SJSA1 (cell line): ENCODE measurements at regions not wholly inside any gene's neighbourhood (a gene's known extent, or its start where the extent isn't known, plus 50 kb on each side); places are given as distances from the start of the nearest gene placed in this dataset.

ENCODE experiments used
- DNase-seq, 2 experiments: peaks; one replicate each; pipeline ENCODE4 v3.0.0-alpha.2; 2015 to 2020; ENCODE audit warnings: low spot score in 2 of 2, low read depth in 1 of 2
- H3K27ac ChIP-seq: fragments of 250-450 bp; sonication (Bioruptor Pico); 2 replicates; pipeline ENCODE4 v1.5.1; 2020; ENCODE audit warnings: mild to moderate bottlenecking, moderate library complexity
- H3K27me3 ChIP-seq: fragments of 250-450 bp; sonication (Bioruptor Pico); replicated peaks from 2 replicates; pipeline ENCODE4 v1.5.1; 2020; ENCODE audit warnings: mild to moderate bottlenecking, moderate library complexity
- H3K36me3 ChIP-seq: fragments of 250-450 bp; sonication (Bioruptor Pico); 2 replicates; pipeline ENCODE4 v1.5.1; 2020; ENCODE audit warnings: mild to moderate bottlenecking
- H3K4me1 ChIP-seq: fragments of 250-450 bp; sonication (Bioruptor Pico); replicated peaks from 2 replicates; pipeline ENCODE4 v1.6.1; 2021; ENCODE audit warnings: mild to moderate bottlenecking
- H3K4me3 ChIP-seq: fragments of 250-450 bp; sonication (Bioruptor Pico); 2 replicates; pipeline ENCODE4 v1.5.1; 2020; ENCODE audit warnings: mild to moderate bottlenecking
- H3K9me3 ChIP-seq: fragments of 250-450 bp; sonication (Bioruptor Pico); replicated peaks from 2 replicates; pipeline ENCODE4 v1.5.1; 2020; ENCODE audit warnings: mild to moderate bottlenecking

DNA sequence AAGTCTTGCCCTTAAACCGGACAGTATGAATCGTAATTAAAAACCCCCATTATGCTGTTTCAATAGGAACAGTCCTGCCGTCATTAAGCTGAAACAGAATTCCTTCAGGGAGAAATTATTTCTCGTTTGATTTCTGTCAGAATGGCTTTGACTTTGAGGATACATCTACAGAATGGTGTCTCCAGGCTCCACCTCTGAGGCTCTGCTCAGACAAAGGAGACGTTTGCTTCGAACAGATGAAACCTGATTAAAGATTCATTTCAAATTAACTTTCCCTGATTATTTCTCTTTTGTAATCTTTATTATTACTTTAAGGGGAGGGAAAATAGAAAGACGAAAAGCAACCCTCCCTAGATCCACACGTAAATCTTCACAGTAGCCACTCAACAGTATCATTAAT lies 106.9 kb downstream of the TMEM114 start:
- no peaks in the 10 kb centered on the region for H3K4me1 ChIP-seq
- no peaks in the 10 kb centered on the region for H3K9me3 ChIP-seq
- no peak overlapping the region for H3K27ac ChIP-seq
- DNase-seq = no peak
- no peaks in the 10 kb centered on the region for H3K36me3 ChIP-seq
- H3K4me3 ChIP-seq = no peak overlapping the region
- H3K27me3 ChIP-seq = no peaks in the 10 kb centered on the region

DNA sequence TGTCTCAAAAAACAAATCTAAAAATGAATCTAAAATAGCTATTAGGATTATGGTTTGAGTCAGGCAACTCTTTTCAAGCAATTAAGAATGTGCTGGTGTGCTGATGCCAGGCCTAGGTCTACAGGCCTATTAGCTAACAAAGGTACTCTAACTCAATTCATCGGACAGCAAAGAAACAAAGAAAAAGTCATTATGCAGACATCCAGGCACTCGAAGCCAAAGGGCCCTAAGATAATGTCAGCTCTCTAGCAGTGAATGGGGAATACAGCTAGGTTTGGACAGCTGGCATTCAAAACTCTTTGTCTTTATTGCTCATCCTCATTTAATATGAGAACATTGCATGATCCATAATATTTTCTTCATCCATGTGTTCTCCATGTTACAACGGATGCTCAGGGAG lies 108.5 kb downstream of the TMEM114 start:
- DNase-seq = no peak
- no peaks in the 10 kb centered on the region for H3K36me3 ChIP-seq
- H3K9me3 ChIP-seq = no peaks in the 10 kb centered on the region
- H3K27me3 ChIP-seq = no peaks in the 10 kb centered on the region
- H3K4me3 ChIP-seq = no peak overlapping the region
- H3K27ac ChIP-seq = no peak overlapping the region
- no peaks in the 10 kb centered on the region for H3K4me1 ChIP-seq

DNA sequence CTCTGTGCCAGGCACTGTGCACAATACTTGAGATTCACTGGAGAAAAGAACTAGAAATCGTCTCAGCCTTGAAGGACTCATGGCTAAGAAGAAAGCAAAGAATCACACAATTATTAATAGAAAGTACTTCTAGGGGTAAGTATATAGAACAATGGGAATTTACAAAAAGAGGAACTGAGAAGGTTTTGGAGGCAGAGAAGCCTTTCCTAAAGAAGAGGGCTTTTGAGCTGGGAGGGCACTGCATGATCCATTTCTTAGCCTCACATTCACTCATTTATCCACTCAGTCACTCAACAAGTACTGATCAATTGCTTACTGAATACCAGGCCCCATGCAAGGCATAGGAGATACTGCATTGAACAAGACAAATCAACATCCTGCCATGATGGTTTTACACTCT lies 113.5 kb downstream of the TMEM114 start:
- Histone ChIP-seq H3K27me3 (no peaks in the 10 kb centered on the region), H3K9me3 (no peaks in the 10 kb centered on the region), H3K36me3 (no peaks in the 10 kb centered on the region), H3K4me3 (no peak overlapping the region), H3K27ac (no peak overlapping the region), H3K4me1 (no peaks in the 10 kb centered on the region)
- DNase-seq = no peak

DNA sequence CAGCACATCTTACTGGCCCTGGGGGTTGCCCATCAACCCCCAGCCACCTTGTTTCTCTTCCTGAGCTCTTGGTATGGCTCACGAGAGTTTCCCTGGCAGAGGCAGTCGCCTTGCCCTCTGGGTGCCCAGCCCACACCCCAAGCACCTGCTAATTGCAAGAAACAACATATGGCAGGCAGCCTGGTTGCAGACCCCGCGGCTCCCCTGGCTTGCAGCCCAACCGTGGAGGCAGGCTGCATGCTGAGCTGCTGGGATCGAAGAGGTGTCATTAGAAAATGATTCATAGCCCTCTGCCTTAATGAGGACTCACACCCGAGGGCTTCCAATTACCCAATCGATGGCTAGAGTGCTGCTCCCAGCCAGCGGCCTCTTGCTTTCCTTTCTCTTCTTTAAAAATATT lies 115.7 kb downstream of the TMEM114 start:
- DNase-seq = no peak
- H3K36me3 ChIP-seq = no peaks in the 10 kb centered on the region
- no peaks in the 10 kb centered on the region for H3K4me1 ChIP-seq
- H3K27ac ChIP-seq = no peak overlapping the region
- H3K4me3 ChIP-seq = no peak overlapping the region
- no peaks in the 10 kb centered on the region for H3K9me3 ChIP-seq
- no peaks in the 10 kb centered on the region for H3K27me3 ChIP-seq

DNA sequence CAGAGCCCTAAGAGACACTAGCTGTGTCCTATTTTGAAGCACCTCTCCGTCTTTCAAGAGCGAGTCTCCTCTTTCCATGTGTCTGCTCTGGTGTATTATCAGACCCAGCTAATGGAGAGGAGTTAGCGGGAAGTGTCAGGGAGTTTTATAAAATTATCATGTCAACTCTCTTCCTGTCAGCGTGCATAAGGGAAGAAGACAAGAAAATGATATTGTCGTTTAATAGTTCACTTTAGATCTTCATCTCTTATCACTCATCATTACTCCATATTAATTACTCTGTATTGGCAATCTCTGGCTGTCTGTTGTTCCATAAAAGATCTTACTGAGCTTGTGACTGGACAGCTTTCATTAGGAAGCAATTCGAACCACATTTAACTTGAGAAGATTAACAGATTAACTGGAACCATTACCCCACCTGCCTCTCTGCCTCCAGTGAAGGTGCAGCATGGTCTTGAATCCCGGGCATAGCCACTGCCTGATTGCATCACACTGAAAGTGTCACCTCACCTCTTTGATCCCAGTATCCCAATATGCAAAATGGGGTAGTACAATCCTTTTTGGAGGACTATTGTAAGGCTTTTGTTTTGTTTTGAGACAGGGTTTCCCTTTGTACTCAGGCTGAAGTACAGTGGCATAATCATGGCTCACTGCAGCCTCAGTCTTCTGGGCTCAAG lies 121.1 kb downstream of the TMEM114 start:
- Histone ChIP-seq H3K27ac (no peak overlapping the region), H3K4me1 (no peaks in the 10 kb centered on the region), H3K36me3 (no peaks in the 10 kb centered on the region), H3K4me3 (no peak overlapping the region), H3K9me3 (no peaks in the 10 kb centered on the region), H3K27me3 (no peaks in the 10 kb centered on the region)
- no peak for DNase-seq

DNA sequence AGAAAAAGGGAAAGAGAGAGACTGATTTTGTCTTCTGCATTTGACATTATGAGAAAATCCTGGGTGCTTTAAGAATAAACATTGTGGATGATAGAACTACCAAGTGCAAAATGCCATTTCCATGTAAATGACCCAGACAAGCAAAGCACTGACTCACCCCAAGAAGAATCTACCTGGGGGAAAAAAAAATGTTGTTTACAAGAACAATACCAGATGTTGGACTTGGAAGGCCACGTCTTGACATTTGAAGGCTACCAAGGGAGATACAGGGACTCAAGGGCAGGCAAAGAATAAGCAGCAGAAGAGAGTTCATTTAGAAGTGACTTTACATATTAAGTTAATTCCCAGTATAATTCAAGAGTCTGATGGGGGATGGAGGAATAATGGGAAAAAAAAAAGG lies 125.3 kb downstream of the TMEM114 start:
- no peak overlapping the region for H3K27ac ChIP-seq
- no peak for DNase-seq
- no peaks in the 10 kb centered on the region for H3K27me3 ChIP-seq
- no peaks in the 10 kb centered on the region for H3K4me1 ChIP-seq
- H3K4me3 ChIP-seq = no peak overlapping the region
- H3K36me3 ChIP-seq = no peaks in the 10 kb centered on the region
- H3K9me3 ChIP-seq = no peaks in the 10 kb centered on the region

DNA sequence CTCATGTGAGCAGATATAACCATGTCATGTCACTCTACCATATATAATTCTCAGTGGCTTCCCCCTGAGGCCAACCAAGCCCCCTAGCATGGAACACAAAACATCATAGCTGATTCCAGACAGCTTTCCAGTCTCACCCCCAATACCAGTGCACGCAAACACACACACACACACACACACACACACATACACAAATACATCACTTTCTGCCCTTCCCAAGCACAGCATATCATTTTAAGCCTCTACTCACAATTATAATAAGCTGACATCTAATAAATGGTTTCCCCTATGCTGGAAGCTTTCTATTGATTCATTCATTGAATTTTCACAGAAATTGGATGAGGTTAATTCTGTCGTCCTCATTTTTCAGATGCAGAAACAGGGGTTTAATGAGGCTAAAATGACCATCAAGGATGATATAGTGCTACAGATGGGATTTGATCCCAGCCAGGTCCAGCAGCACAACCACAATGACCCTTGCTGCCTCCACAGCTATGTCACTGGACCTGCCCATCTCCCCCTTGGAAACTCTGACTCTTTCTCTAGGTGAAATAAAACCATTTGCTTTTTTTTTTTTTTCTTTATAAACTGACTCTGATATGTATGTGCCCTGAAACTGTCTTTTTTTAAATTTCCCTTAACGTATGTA lies 131.1 kb downstream of the TMEM114 start:
- Histone ChIP-seq H3K9me3 (no peaks in the 10 kb centered on the region), H3K36me3 (no peaks in the 10 kb centered on the region), H3K27me3 (no peaks in the 10 kb centered on the region), H3K4me1 (no peaks in the 10 kb centered on the region), H3K4me3 (no peak overlapping the region), H3K27ac (no peak overlapping the region)
- no peak for DNase-seq

DNA sequence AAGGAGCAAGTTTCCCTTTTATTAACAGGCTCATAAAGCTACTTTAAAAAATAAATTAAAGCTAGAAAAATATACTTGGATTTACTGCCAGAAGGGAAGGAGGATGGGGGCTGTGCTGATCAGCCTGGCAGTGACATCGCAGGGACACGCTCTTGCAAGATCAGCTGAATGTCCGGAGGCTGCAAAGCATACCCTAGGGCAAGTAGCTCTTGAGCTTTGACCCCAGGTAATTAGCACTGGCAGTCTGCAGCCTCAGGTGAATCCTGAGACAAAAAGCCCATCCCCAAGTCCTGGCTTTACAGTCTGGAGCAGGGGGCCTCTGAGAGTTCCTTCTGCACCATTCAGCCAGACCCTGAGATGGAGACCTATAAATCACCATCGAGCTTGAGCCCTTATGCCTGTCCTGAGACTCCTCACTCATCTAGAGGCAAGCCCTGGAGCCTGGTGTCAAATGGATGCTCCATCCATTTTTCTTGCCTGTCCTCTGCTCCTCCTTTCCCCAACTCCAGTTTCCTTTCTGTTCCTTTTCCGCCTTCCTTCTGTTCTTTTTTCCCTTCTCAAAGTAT lies 131.7 kb downstream of the TMEM114 start:
- H3K27ac ChIP-seq = no peak overlapping the region
- no peaks in the 10 kb centered on the region for H3K9me3 ChIP-seq
- H3K36me3 ChIP-seq = no peaks in the 10 kb centered on the region
- H3K4me3 ChIP-seq = no peak overlapping the region
- H3K4me1 ChIP-seq = no peaks in the 10 kb centered on the region
- no peak for DNase-seq
- no peaks in the 10 kb centered on the region for H3K27me3 ChIP-seq

DNA sequence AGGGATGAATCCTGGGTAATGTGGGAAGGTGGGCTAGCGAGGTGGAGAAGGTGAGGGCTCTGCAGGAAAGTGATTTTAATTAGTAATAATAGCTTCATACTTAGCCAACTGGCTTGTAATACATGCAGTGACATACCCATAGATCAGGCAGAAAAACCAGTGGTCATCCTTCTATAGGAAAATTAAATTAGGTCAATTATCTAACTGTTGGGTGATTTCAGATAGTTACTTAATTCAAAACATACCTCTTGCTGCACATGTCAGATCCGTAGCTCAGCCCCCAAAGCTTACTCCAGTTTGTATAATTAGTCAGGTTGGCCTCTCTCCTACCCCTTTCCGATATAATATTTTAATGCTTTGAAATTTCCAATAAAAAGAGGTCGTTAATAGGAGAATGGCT lies 137.0 kb downstream of the TMEM114 start:
- Histone ChIP-seq H3K27ac (no peak overlapping the region), H3K4me1 (no peaks in the 10 kb centered on the region), H3K4me3 (no peak overlapping the region), H3K36me3 (no peaks in the 10 kb centered on the region), H3K9me3 (no peaks in the 10 kb centered on the region), H3K27me3 (no peaks in the 10 kb centered on the region)
- DNase-seq = no peak

DNA sequence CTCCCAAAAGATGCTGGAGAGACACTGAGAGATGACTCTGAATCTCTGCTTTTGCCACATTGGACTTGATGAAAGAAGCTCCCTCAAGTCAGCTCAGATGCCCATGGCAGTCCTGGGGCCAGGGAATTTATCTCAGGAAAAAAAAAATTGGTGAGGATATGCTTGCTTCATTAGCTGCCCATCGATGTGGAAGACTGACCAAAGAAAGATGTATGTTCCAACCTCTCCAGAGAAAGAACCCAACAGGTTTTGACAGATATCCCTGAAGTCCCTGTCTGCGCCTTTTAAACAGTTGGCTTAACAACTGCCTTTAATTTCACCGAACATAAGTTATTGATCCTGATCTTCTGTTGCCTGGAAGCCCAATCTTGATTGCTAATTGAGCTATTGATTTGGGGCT lies 137.4 kb downstream of the TMEM114 start:
- Histone ChIP-seq H3K4me3 (no peak overlapping the region), H3K36me3 (no peaks in the 10 kb centered on the region), H3K27ac (no peak overlapping the region), H3K9me3 (no peaks in the 10 kb centered on the region), H3K27me3 (no peaks in the 10 kb centered on the region), H3K4me1 (no peaks in the 10 kb centered on the region)
- DNase-seq = no peak

DNA sequence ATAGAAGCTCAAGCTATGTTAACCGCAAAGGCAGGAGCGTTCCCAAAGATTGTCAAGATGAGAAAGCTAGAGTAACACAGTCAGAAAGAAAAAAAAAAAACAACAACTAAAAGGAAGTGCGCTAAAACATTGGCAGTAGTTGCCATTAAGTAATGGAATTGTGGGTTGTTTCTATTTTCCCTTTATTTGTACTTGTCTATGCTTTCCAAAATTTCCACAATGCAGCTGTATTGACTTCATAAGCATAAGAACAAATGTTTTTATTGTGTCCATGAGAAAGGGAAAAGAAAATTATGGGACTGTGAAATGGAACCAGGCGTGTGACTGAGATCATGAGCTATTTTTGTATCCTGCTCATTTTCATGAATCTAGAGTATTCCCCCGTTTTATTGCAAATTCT lies 153.4 kb downstream of the TMEM114 start:
- Histone ChIP-seq H3K4me1 (no peaks in the 10 kb centered on the region), H3K9me3 (no peaks in the 10 kb centered on the region), H3K4me3 (no peak overlapping the region), H3K27me3 (no peaks in the 10 kb centered on the region), H3K27ac (no peak overlapping the region), H3K36me3 (no peaks in the 10 kb centered on the region)
- no peak for DNase-seq

DNA sequence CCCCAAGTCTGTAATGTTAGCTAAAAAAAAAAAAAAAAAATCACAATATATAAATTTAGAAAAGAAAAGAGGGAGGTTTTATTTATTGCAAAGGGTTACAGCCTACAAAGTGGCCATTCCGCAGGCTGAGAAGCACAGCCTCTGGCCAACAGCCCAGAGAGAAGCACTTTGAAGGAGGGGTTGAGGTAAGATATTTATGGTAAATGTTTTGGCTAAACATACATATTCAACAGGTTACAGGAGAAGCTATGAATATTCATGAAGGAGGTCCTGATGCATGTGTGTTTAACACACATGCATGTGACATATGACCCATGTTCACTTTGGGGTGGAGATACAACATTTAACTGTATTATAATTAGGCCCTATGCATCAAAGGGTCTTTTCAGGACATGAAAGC lies 158.5 kb downstream of the TMEM114 start:
- DNase-seq = no peak
- H3K4me1 ChIP-seq = no peaks in the 10 kb centered on the region
- no peaks in the 10 kb centered on the region for H3K27me3 ChIP-seq
- no peaks in the 10 kb centered on the region for H3K36me3 ChIP-seq
- no peak overlapping the region for H3K4me3 ChIP-seq
- H3K9me3 ChIP-seq = no peaks in the 10 kb centered on the region
- H3K27ac ChIP-seq = no peak overlapping the region

DNA sequence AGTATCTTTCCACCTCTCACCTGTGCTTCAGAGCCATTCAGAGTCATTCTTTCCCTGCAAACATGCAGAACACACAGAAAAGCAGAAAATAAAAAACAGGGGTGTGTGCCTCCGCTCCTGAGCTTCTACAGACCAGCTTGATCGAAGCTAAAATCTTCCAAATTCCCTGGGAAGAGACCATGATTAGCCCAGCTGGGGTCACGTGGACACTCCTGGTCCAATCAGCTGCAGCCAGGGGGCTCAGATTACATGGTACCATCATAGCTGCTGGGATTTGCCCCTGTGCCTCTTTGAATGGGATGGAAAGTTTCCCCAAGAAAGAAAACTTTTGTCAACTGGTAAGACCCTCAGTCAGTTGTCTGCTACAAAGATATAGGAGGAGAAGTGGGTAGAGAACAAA lies 159.9 kb downstream of the TMEM114 start:
- Histone ChIP-seq H3K4me3 (no peak overlapping the region), H3K27me3 (no peaks in the 10 kb centered on the region), H3K36me3 (no peaks in the 10 kb centered on the region)

DNA sequence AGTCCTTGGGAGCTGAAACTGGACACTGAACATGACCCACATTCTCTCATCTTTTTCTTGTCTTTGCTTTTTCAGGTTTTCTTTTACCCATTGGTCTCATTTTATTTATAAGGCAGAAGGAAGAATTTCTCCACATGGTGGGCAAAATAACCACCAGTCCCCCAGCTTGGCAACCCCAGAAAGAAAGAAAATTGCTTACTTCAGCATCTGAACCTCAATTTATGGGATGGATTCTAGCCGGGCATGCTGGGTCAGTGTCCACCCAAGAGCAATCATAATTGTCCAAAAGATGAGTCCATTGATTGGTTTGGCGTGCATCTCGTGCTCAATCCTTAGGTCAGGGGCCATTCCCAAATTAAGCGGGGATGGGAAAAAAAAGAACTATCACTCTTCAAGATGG lies 163.7 kb downstream of the TMEM114 start:
- H3K9me3 ChIP-seq = no peaks in the 10 kb centered on the region
- H3K27ac ChIP-seq = no peak overlapping the region
- no peak for DNase-seq
- no peaks in the 10 kb centered on the region for H3K4me1 ChIP-seq
- H3K4me3 ChIP-seq = no peak overlapping the region
- no peaks in the 10 kb centered on the region for H3K36me3 ChIP-seq
- H3K27me3 ChIP-seq = no peaks in the 10 kb centered on the region

More for the DNA sequence above, 159.9 kb downstream of the TMEM114 start:
- H3K27ac ChIP-seq = no peak overlapping the region
- DNase-seq = no peak
- H3K9me3 ChIP-seq = no peaks in the 10 kb centered on the region
- no peaks in the 10 kb centered on the region for H3K4me1 ChIP-seq
